ENCODE measurements at regions not wholly inside any gene's neighbourhood (a gene's known extent, or its start where the extent isn't known, plus 50 kb on each side); places are given as distances from the start of the nearest gene placed in this dataset.

- no peaks in the 10 kb centered on the region for H3K4me1 ChIP-seq (ENCODE audit: control insufficient read depth, insufficient read depth, low read length)
- H3K4me3 ChIP-seq (ENCODE audit: low read depth, low read length), result no peak overlapping the region
- TF ChIP-seq ZNF639 (tag by site-specific recombination; IDR thresholded peaks at IDR 0.05) (no peak), ZBTB21 (tag by site-specific recombination; IDR thresholded peaks at IDR 0.05) (no peak), ZIC2 (tag by site-specific recombination; IDR thresholded peaks at IDR 0.05) (no peak), ZNF175 (tag by site-specific recombination; IDR thresholded peaks at IDR 0.05) (no peak), ZNF791 (tag by site-specific recombination; IDR thresholded peaks at IDR 0.05) (no peak), ZNF521 (tag by site-specific recombination; IDR thresholded peaks at IDR 0.05) (no peak), KLF7 (tag by site-specific recombination; IDR thresholded peaks at IDR 0.05; ENCODE audit: borderline replicate concordance) (no peak), PRDM2 (tag by site-specific recombination; IDR thresholded peaks at IDR 0.05; ENCODE audit: borderline replicate concordance) (no peak), ZNF670 (tag by site-specific recombination; IDR thresholded peaks at IDR 0.05; ENCODE audit: low read depth) (no peak)
- H3K9me3 ChIP-seq (ENCODE audit: control insufficient read depth, insufficient read depth, low read depth, low read length), result no peaks in the 10 kb centered on the region
- ChIA-PET POLR2A (no interaction called here), CTCF (no interaction called here)
- no peak overlapping the region for H3K27ac ChIP-seq (ENCODE audit: extremely low read depth, low read depth, low read length)
- no peaks in the 10 kb centered on the region for H3K36me3 ChIP-seq (ENCODE audit: control insufficient read depth in 2 of 2, insufficient read depth in 1 of 2, low read length in 2 of 2)
Observed at GRCh38 chr18:56240405-56240804, 398.0 kb downstream of the TXNL1 start.

GRCh38 chr18:56238576-56238975 is 399.8 kb downstream of the TXNL1 start:
- ChIA-PET CTCF (no interaction called here), POLR2A (no interaction called here)
- Histone ChIP-seq H3K4me3 (ENCODE audit: low read depth, low read length) (no peak overlapping the region), H3K9me3 (ENCODE audit: control insufficient read depth, insufficient read depth, low read depth, low read length) (no peaks in the 10 kb centered on the region), H3K36me3 (ENCODE audit: control insufficient read depth in 2 of 2, insufficient read depth in 1 of 2, low read length in 2 of 2) (no peaks in the 10 kb centered on the region), H3K27ac (ENCODE audit: extremely low read depth, low read depth, low read length) (no peak overlapping the region), H3K4me1 (ENCODE audit: control insufficient read depth, insufficient read depth, low read length) (no peaks in the 10 kb centered on the region)
- no peak for TF ChIP-seq GLI4 (tag by site-specific recombination; IDR thresholded peaks at IDR 0.05)
- TF ChIP-seq ZNF140 (tag by site-specific recombination; IDR thresholded peaks at IDR 0.05), result no peak
- TF ChIP-seq ZNF560 (tag by site-specific recombination; IDR thresholded peaks at IDR 0.05; ENCODE audit: borderline replicate concordance), result no peak
- no peak for TF ChIP-seq GLIS2 (tag by site-specific recombination; IDR thresholded peaks at IDR 0.05)
- TF ChIP-seq ZNF670 (tag by site-specific recombination; IDR thresholded peaks at IDR 0.05; ENCODE audit: low read depth), result no peak
- no peak for TF ChIP-seq ZNF580 (tag by site-specific recombination; IDR thresholded peaks at IDR 0.05)
- TF ChIP-seq ZNF362 (tag by site-specific recombination; IDR thresholded peaks at IDR 0.05), result no peak
